HG03159 (cell line): ENCODE measurements at regions not wholly inside any gene's neighbourhood (a gene's known extent, or its start where the extent isn't known, plus 50 kb on each side); places are given as distances from the start of the nearest gene placed in this dataset.
"Not testable (repeated sequence)": the region's sequence is repeated elsewhere in the genome, so short reads cannot be mapped to it uniquely, and the experiment has no call there.

ENCODE experiments used
- ATAC-seq: cut with Tn5 transposase; IDR thresholded peaks from one replicate; pipeline ENCODE4 v1.9.1; 2021; ENCODE audit warnings: mild to moderate bottlenecking, moderate library complexity; ENCODE audit not compliant: unreplicated experiment

- ATAC-seq, result no peak
These were observed 118.3 kb downstream of the EXOC5 start for GRCh38 chr14:57150449-57150848.

GRCh38 chr14:57139173-57139572, 129.5 kb downstream of the EXOC5 start:
- ATAC-seq, result no peak

- no peak for ATAC-seq
These were observed 131.9 kb downstream of the EXOC5 start for GRCh38 chr14:57136669-57137328.

GRCh38 chr14:57127809-57128208, 140.9 kb downstream of the EXOC5 start:
- not testable (repeated sequence) for ATAC-seq

GRCh38 chr14:57122129-57122528, 146.6 kb downstream of the EXOC5 start:
- no peak for ATAC-seq

- not testable (repeated sequence) for ATAC-seq
These were observed 156.5 kb downstream of the EXOC5 start for GRCh38 chr14:57112072-57112807.

- ATAC-seq, result not testable (repeated sequence)
These were observed 158.3 kb downstream of the EXOC5 start for GRCh38 chr14:57110411-57110810.

- ATAC-seq, result no peak
These were observed 177.6 kb downstream of the EXOC5 start for GRCh38 chr14:57091030-57091608.

GRCh38 chr14:57089901-57090300, 178.8 kb downstream of the EXOC5 start:
- ATAC-seq, result no peak

GRCh38 chr14:57087841-57088240, 180.9 kb downstream of the EXOC5 start:
- no peak for ATAC-seq

- no peak for ATAC-seq
These were observed 182.2 kb downstream of the EXOC5 start for GRCh38 chr14:57086271-57087162.

- no peak for ATAC-seq
These were observed 182.9 kb downstream of the EXOC5 start for GRCh38 chr14:57085801-57086200.

GRCh38 chr14:57085043-57085442, 183.7 kb downstream of the EXOC5 start:
- no peak for ATAC-seq

GRCh38 chr14:57080691-57081090, 188.0 kb downstream of the EXOC5 start:
- ATAC-seq, result no peak

GRCh38 chr14:57078054-57078453, 190.7 kb downstream of the EXOC5 start:
- ATAC-seq, result no peak

- no peak for ATAC-seq
These were observed 194.7 kb downstream of the EXOC5 start for GRCh38 chr14:57073986-57074385.

GRCh38 chr14:57071639-57072038, 197.1 kb downstream of the EXOC5 start:
- ATAC-seq, result no peak

GRCh38 chr14:57069702-57070101, 199.0 kb downstream of the EXOC5 start:
- ATAC-seq, result no peak

- ATAC-seq, result no peak
These were observed 200.2 kb downstream of the EXOC5 start for GRCh38 chr14:57068511-57068910.

- ATAC-seq, result peak; percentile 72
These were observed 201.7 kb downstream of the EXOC5 start for GRCh38 chr14:57066887-57067513.

GRCh38 chr14:57066463-57066862, 202.2 kb downstream of the EXOC5 start:
- no peak for ATAC-seq
